Suprapubic skin (tissue), 4 donors: ENCODE measurements at regions not wholly inside any gene's neighbourhood (a gene's known extent, or its start where the extent isn't known, plus 50 kb on each side); places are given as distances from the start of the nearest gene placed in this dataset.

Experiments used
- DNase-seq, 2 donors: peaks; one replicate each; pipeline ENCODE4 v3.0.0-alpha.2; 2019; ENCODE audit warnings: low spot score in 2 of 2
- H3K27ac ChIP-seq: fragments of 200-600 bp; sonication (generic); one replicate; pipeline ENCODE4 v1.5.1; 2019
- H3K27me3 ChIP-seq: fragments of 200-600 bp; sonication (generic); one replicate; pipeline ENCODE4 v1.5.1; 2019
- H3K36me3 ChIP-seq: fragments of 200-600 bp; sonication (generic); one replicate; pipeline ENCODE4 v1.5.1; 2019
- H3K4me1 ChIP-seq: fragments of 200-600 bp; sonication (generic); one replicate; pipeline ENCODE4 v1.5.1; 2019
- H3K4me3 ChIP-seq: fragments of 200-600 bp; sonication (generic); one replicate; pipeline ENCODE4 v1.5.1; 2019; ENCODE audit warnings: mild to moderate bottlenecking
- H3K9me3 ChIP-seq: fragments of 200-600 bp; sonication (generic); one replicate; pipeline ENCODE4 v1.5.1; 2019
- EP300 ChIP-seq: sonication (generic); formaldehyde crosslinking; IDR thresholded peaks from one replicate; pipeline ENCODE4 v1.6.1; 2017; ENCODE audit warnings: antibody characterized with exemption
- POLR2A ChIP-seq, 2 donors: fragments of 450-650 bp; IDR thresholded peaks; one replicate each; pipeline ENCODE4 v1.6.1; 2017; ENCODE audit warnings: antibody characterized with exemption in 2 of 2, mild to moderate bottlenecking in 2 of 2, moderate library complexity in 2 of 2
- POLR2AphosphoS5 ChIP-seq, 3 donors: sonication (generic); formaldehyde crosslinking; IDR thresholded peaks; one replicate each; pipeline ENCODE4 v1.6.1; 2017; ENCODE audit warnings: antibody characterized with exemption in 3 of 3
- WGBS: methylation state at CpG from one replicate; pipeline ENCODE4 v1.1.5; 2018; 5-methylcytosine and 5-hydroxymethylcytosine counted together
- TF ChIP-seq, protein P1 (sequence below), 2 donors: fragments of 200-600 bp in 1 of 2; fragments of 450-650 bp in 1 of 2; sonication (generic) in 1 of 2; IDR thresholded peaks; one replicate each; pipeline ENCODE4 v1.5.1; 2016 to 2019; ENCODE audit warnings: antibody characterized with exemption in 2 of 2, mild to moderate bottlenecking in 1 of 2, moderate library complexity in 1 of 2

DNA sequence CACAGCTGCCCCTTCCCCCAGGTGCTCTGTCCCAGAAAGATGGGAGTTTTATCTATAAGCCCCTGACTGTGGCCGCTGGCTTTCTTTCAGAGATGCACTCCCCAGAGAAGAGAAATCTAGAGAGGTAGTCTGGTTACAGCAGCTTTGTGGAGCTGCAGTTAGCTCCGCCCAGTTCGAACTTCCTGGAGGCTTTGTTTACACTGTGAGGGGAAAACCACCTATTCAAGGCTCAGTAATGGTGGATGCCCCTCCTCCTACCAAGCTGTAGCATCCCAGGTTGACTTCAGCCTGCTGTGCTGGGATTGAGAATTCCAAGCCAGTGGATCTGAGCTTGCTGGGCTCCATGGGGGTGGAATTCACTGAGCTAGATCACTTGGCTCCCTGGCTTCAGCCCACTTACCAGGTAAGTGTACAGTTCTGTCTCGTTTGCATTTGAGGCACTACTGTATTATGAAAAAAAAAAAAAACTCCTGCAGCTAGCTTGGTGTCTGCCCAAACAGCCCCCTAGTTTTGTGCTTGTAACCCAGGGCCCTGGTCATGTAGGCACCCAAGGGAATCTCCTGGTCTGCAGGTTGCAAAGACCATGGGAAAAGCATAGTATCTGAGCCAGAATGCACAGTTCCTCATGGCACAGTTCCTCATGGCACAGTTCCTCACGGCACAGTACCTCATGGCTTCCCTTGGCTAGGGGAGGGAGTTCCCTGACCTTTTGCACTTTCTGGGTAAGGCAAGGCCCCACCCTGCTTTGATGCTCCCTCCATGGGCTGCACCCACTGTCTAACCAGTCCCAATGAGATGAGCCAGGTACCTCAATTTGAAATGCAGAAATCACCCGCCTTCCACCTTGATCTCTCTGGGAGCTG lies 275.0 kb downstream of the CENPW start:
- no peaks in the 10 kb centered on the region for H3K36me3 ChIP-seq
- no peak overlapping the region for H3K4me3 ChIP-seq
- no peak for DNase-seq
- H3K9me3 ChIP-seq = peaks cover 9% of the 10 kb centered on the region
- no peak overlapping the region for H3K27ac ChIP-seq
- no peaks in the 10 kb centered on the region for H3K4me1 ChIP-seq
- TF ChIP-seq EP300 (no peak), POLR2AphosphoS5 (IDR thresholded peaks at IDR 0.05) (no peak), POLR2A (IDR thresholded peaks at IDR 0.05) (no peak)
- TF ChIP-seq, protein P1, sequence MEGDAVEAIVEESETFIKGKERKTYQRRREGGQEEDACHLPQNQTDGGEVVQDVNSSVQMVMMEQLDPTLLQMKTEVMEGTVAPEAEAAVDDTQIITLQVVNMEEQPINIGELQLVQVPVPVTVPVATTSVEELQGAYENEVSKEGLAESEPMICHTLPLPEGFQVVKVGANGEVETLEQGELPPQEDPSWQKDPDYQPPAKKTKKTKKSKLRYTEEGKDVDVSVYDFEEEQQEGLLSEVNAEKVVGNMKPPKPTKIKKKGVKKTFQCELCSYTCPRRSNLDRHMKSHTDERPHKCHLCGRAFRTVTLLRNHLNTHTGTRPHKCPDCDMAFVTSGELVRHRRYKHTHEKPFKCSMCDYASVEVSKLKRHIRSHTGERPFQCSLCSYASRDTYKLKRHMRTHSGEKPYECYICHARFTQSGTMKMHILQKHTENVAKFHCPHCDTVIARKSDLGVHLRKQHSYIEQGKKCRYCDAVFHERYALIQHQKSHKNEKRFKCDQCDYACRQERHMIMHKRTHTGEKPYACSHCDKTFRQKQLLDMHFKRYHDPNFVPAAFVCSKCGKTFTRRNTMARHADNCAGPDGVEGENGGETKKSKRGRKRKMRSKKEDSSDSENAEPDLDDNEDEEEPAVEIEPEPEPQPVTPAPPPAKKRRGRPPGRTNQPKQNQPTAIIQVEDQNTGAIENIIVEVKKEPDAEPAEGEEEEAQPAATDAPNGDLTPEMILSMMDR (IDR thresholded peaks at IDR 0.05) = no peak
- WGBS = 74% methylated on average over 2 of the region's 6 CpGs
- no peaks in the 10 kb centered on the region for H3K27me3 ChIP-seq

DNA sequence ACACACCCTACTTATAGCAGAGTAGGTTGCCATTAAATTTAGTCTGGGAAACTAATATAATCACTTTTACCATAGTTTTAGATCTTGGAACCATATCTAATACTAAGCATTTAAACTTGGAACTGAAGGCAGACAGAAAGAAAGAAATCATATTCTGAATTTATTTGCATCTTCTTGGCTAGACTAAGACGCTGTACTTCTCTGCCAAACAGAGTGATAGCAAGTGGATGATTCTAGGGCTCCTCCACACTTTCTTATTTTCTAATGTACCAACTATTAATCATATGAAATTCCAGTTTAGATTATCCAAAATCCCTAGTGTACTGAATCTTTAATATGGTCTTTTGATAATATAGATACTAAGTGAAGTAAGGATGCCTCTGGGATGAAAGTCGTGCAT lies 277.0 kb downstream of the CENPW start:
- H3K9me3 ChIP-seq = peaks cover 4% of the 10 kb centered on the region
- H3K27me3 ChIP-seq = no peaks in the 10 kb centered on the region
- no peak overlapping the region for H3K27ac ChIP-seq
- TF ChIP-seq, protein P1 (IDR thresholded peaks at IDR 0.05) = no peak
- no peak for TF ChIP-seq POLR2A (IDR thresholded peaks at IDR 0.05)
- no peak for DNase-seq
- no peaks in the 10 kb centered on the region for H3K36me3 ChIP-seq
- 60% methylated on average over 2 of the region's 2 CpGs for whole genome bisulfite sequencing
- no peaks in the 10 kb centered on the region for H3K4me1 ChIP-seq
- no peak overlapping the region for H3K4me3 ChIP-seq

DNA sequence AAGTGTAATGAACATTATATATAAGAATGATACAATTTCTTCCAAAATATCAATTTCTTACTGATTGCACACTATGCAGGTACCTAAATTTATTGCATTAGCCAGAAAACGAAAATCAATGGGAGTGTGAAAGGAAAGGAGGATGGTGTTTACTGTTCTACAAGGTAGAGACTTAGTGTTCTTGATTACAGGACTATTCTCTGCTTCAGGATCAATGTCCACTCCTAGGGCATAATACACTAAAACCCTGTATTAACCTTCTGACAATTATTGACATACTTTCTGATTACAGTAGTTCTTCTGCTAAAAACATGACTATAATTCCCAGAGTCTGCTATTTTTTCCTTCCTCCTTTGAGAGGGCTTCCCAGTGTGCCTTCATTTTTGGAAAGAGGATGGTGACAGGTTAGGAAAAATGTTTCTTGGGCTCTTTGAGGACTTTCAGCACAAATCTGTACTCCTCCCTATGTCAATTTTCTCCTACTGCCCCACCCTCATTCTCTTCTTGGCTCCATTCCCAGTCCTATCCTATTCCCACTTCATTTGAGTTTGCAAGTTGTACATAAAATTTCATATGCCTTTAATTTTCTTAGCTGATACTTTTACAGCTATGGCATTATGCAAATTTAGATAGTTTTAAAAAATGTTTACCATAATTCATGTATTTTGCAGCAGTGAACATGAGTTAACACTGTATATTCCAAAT lies 278.9 kb downstream of the CENPW start:
- TF ChIP-seq, protein P1 (IDR thresholded peaks at IDR 0.05) = no peak
- TF ChIP-seq POLR2A (IDR thresholded peaks at IDR 0.05) (no peak), POLR2AphosphoS5 (IDR thresholded peaks at IDR 0.05) (no peak), EP300 (no peak)
- Histone ChIP-seq H3K4me1 (no peaks in the 10 kb centered on the region), H3K27ac (no peak overlapping the region), H3K36me3 (no peaks in the 10 kb centered on the region), H3K9me3 (peaks cover 1% of the 10 kb centered on the region), H3K27me3 (no peaks in the 10 kb centered on the region), H3K4me3 (no peak overlapping the region)
- DNase-seq = no peak
- WGBS = 74% methylated on average over 1 of the region's 1 CpG

DNA sequence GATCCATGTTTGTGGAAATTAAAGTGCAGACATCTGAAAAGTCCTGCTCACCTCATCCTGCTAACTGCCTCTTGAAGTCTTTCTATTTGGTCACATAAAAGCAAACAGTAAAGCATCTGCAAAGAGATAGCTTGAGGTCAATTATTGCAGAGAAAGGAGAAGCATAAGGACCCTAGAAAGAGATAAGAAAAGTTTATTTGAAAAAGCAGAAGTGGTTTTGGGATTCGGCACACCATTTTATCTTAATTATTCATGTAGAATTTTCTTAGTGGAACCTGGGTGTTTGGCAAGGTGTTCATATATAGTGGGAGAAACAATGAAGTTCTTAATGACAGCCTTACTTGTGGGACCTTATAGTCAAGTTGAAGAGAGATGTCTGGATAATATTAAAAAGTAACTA lies 280.8 kb downstream of the CENPW start:
- TF ChIP-seq POLR2AphosphoS5 (IDR thresholded peaks at IDR 0.05) = no peak
- no peak for TF ChIP-seq POLR2A (IDR thresholded peaks at IDR 0.05)
- no peak for TF ChIP-seq EP300
- TF ChIP-seq, protein P1 (IDR thresholded peaks at IDR 0.05) = no peak
- H3K27me3 ChIP-seq = no peaks in the 10 kb centered on the region
- 79% methylated on average over 1 of the region's 1 CpG for WGBS
- H3K4me3 ChIP-seq = no peak overlapping the region
- H3K9me3 ChIP-seq = no peaks in the 10 kb centered on the region
- no peaks in the 10 kb centered on the region for H3K4me1 ChIP-seq
- DNase-seq = no peak
- H3K36me3 ChIP-seq = no peaks in the 10 kb centered on the region
- no peak overlapping the region for H3K27ac ChIP-seq

DNA sequence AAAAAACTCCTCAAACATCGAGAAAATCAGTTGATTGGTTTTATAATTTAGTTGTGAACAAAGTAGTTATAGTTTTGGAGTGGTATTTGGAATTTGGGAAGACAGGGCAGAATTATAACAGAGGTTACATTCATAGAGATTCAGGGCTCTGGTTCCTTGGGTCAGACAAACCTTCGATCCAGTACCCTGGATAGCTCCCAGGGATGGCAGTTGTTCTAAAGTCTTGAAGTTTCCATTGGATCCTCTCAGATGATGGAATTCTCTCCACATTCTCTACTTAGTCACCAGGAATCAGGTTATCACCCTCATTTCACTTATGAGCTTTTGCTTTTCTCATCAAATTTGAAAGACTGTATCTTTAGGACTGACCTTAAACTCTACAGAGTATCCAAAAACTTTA lies 285.1 kb downstream of the CENPW start:
- WGBS = 59% methylated on average over 2 of the region's 2 CpGs
- Histone ChIP-seq H3K4me3 (no peak overlapping the region), H3K4me1 (no peaks in the 10 kb centered on the region), H3K27me3 (no peaks in the 10 kb centered on the region), H3K9me3 (no peaks in the 10 kb centered on the region), H3K27ac (no peak overlapping the region), H3K36me3 (no peaks in the 10 kb centered on the region)
- TF ChIP-seq, protein P1 (IDR thresholded peaks at IDR 0.05) = no peak
- TF ChIP-seq POLR2AphosphoS5 (IDR thresholded peaks at IDR 0.05) (no peak), POLR2A (IDR thresholded peaks at IDR 0.05) (no peak), EP300 (no peak)
- DNase-seq = no peak
